ENCODE measurements at regions not wholly inside any gene's neighbourhood (a gene's known extent, or its start where the extent isn't known, plus 50 kb on each side); places are given as distances from the start of the nearest gene placed in this dataset.
"Not testable (repeated sequence)": the region's sequence is repeated elsewhere in the genome, so short reads cannot be mapped to it uniquely, and the experiment has no call there.

- no peak for DNase-seq (ENCODE audit: extremely low read depth, low read depth)
These were observed 119.4 kb downstream of the CD24 start for GRCh38 chr6:106855117-106855516.

DNA sequence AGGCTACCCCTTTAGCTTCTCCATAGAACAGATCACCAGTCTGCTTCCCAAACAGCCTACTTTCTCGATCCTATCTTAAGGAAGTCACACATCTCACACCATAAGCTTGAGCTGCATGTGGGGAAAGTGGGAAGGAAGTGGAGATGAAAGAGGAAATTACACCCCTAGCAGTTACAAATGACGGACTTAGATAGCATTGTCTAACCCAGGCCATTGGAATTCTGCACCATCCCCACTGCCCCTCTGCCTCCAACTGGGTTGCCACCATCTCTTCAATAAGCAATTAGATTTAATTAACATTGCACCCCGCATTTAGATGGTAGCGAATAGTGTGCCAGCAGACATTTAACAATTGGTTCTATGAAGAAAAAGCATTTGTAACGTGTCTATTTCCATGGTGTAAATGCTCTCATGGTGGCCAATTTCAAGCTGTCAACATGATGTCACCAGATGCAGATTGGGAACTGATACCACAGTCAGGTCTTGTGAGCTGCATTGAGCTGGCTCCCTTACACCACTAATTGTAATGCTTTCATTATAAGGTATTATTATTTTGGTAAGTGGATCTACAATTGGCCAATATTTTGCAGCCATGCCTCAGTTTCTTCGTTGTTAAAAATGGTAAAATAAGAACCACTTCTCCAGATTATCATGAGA lies 124.7 kb downstream of the CD24 start:
- no peak for DNase-seq (ENCODE audit: extremely low read depth, low read depth)

- no peak for DNase-seq (ENCODE audit: extremely low read depth, low read depth)
These were observed 125.4 kb downstream of the CD24 start for GRCh38 chr6:106849120-106849519.

DNA sequence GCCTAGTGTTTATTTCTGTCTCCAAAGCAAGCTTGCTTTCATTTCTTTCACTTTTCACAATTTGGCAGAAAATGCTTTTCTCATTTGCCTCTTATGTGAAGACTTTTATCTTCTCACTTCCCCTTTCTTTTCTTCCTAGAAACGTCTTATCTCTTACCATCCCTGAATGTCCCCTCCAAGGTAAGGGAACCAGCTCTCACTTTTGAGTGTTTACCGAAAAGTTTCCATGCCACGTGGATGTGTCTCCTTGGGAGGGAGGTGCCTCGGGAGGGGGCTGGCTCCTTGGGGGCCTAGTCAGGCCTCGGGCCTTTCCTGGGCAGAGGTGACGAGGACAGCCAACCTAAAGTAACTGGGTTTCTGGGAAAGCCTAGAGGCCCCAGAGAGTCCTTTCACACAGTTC lies 127.4 kb downstream of the CD24 start:
- DNase-seq (ENCODE audit: extremely low read depth, low read depth), result no peak

DNA sequence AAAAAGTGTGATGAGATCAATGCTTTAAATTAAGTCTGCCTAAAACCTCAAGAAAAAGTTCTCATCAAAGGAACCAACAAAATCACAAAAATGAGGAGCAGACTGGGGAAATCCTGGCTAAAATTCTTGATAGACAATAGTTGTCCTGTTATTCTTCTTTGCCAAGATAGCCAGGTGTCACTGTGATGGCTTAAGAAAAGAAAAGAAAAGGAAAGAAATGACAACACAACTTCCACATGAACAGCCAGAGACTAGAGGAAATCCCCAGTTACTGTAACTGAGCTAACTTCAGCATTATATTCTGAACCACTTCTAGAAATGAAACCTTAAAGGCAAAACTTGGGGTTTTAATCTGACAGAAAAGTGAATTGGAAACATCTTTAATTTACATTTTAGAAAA lies 129.6 kb downstream of the CD24 start:
- DNase-seq (ENCODE audit: extremely low read depth, low read depth), result no peak

DNA sequence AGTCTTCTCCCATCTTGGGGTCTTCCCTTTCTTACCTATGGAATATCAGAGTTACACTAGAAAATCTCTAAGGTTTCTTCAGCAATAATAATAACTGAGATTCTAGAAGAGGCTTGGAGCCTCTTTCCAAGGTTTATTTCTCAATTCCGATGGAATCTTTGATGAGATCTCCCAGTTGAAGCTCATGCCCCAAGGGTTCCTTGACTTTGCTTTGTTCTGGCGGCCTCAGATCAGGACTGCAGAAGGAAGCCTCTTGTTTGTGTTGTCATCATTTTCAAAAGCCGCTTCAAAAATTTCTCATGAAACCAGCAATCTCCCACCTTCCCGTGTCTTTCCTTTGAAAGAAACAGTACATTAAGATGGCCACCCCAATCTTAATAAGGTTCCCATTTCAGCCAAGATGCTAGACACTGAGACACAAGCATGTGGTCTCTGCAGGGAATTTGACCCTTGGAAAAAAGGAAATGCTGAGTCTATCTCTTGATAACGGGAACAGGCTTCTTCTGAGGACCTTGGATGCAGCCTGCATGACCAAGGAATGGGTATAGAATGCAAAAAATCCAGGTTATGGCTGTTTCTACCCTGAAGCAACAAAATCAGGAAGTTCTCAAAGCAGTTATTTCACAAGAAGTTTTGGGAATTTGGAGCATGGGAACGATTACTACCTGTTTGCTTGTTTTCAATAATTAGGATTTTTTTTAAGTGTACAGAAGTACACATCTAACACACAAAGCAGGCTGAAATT lies 141.6 kb downstream of the CD24 start:
- DNase-seq (ENCODE audit: extremely low read depth, low read depth), result no peak

- no peak for DNase-seq (ENCODE audit: extremely low read depth, low read depth)
These were observed 143.6 kb downstream of the CD24 start for GRCh38 chr6:106830930-106831329.

- no peak for DNase-seq (ENCODE audit: extremely low read depth, low read depth)
These were observed 145.1 kb downstream of the CD24 start for GRCh38 chr6:106829451-106829850.

GRCh38 chr6:106827081-106827480 lies 147.4 kb downstream of the CD24 start:
- no peak for DNase-seq (ENCODE audit: extremely low read depth, low read depth)

DNA sequence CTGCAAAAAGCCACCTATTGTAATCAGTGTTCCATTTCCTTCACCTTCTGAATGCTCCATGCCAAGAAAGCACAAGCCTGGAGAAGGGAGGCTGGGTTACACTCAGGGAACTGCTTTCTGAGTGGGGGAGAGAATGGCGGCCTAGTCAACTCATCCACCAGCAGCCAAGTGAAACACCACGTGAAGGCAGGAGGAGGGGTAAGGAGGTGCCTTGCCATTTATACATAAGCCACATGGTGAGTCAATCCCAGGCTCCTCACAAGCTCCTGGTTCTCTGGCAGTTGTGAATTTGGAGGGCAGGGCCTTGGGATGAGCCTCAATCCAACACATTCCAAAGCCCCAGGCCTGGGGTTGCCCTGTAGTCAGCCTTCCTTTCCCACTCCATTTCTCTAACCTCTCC lies 149.4 kb downstream of the CD24 start:
- no peak for DNase-seq (ENCODE audit: extremely low read depth, low read depth)

- no peak for DNase-seq (ENCODE audit: extremely low read depth, low read depth)
These were observed 150.7 kb downstream of the CD24 start for GRCh38 chr6:106823732-106824351.

DNA sequence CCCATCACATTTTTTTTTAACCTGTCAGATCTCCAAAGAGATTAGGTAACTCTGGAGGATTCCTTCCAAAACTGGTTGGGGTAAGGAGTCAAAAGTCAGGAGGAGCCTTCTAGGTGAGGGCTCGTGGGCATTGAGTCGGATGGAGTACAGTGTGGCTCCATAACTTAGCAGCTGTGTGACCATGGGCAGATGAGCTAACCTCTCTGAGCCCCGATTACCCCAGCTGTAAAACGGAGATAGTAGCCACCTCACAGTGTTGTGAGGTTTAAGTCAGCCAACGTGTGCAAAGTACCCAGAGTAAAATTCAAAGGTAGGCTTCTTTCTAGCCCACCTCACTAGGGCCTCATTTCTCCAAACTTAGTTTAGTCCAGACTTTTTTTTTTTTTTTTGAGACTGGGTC lies 151.5 kb downstream of the CD24 start:
- no peak for DNase-seq (ENCODE audit: extremely low read depth, low read depth)

GRCh38 chr6:106820412-106820852 lies 154.1 kb downstream of the CD24 start:
- DNase-seq (ENCODE audit: extremely low read depth, low read depth), result no peak

GRCh38 chr6:106811088-106811686 lies 163.3 kb downstream of the CD24 start:
- DNase-seq (ENCODE audit: extremely low read depth, low read depth), result no peak

GRCh38 chr6:106808758-106809157 lies 165.8 kb downstream of the CD24 start:
- DNase-seq (ENCODE audit: extremely low read depth, low read depth), result no peak

GRCh38 chr6:106807947-106808611 lies 166.4 kb downstream of the CD24 start:
- DNase-seq (ENCODE audit: extremely low read depth, low read depth), result no peak

DNA sequence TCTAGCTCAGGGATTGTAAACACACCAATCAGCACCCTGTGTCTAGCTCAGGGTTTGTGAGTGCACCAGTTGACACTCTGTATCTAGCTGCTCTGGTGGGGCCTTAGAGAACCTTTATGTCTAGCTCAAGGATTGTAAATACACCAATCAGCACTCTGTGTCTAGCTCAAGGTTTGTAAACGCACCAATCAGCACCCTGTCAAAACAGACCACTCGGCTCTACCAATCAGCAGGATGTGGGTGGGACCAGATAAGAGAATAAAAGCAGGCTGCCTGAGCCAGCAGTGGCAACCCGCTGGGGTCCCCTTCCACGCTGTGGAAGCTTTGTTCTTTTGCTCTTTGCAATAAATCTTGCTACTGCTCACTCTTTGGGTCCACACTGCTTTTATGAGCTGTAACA lies 168.3 kb downstream of the CD24 start:
- DNase-seq (ENCODE audit: extremely low read depth, low read depth), result not testable (repeated sequence)

- no peak for DNase-seq (ENCODE audit: extremely low read depth, low read depth)
These were observed 168.8 kb downstream of the CD24 start for GRCh38 chr6:106805771-106806170.

DNA sequence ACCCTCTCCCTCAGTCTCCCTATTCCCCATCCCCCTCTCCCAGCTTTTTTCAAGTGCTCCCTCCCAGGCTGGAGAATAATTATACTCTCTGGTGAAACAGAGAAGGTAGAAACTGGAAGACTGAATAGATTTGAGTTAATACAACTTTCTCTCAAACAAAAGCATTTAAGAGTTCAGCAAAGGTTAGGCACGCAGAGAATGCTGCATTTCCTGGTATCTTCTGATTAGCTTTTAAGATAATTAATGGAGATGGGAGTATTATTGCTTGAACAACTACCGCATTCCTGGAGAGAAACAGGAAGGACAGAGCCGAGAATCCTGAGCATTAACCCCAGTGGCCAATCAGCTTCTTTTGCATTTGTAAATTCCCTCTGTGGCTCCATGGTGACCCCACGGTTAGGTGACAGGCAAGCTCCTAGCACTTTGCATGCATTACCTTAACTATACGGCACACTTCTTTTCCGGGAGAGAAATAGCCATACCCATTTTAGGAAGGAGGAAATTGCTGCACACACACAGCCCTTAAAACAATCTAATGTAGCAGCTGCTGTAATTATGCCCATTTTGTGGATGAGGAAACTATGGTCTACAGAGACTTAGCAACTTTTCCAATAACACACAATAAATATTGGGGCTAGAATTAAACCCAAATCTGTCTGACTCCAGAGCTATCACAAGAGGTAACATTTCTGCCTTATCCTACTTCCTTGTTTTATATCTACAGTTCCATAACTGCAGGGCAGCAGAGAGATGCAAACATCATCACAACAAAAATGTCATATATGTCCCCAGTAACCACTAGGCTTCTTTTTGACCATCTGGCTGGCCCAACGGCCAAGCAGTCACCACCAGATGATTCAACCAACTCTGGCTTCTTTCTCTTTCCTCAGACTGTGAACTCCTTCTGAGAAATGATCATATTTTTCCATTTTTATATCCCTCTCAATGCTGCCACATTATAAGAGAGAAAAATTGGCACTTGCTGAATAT lies 169.9 kb downstream of the CD24 start:
- no peak for DNase-seq (ENCODE audit: extremely low read depth, low read depth)

- no peak for DNase-seq (ENCODE audit: extremely low read depth, low read depth)
These were observed 171.3 kb downstream of the CD24 start for GRCh38 chr6:106803188-106803587.

All from NCI-H460 (cell line).